Esophagus muscularis mucosa (tissue), 4 donors: ENCODE measurements at regions not wholly inside any gene's neighbourhood (a gene's known extent, or its start where the extent isn't known, plus 50 kb on each side); places are given as distances from the start of the nearest gene placed in this dataset.

Source experiments
- DNase-seq: peaks from one replicate; pipeline ENCODE4 v3.0.0-alpha.2; 2017; ENCODE audit errors: extremely low spot score
- H3K27ac ChIP-seq, 4 donors: fragments of 200-600 bp; sonication (generic); replicated peaks in 1 of 4; 1 replicate in 3 of 4; 2 replicates in 1 of 4; pipeline ENCODE4 v1.5.1; 2016 to 2019; ENCODE audit warnings: mild to moderate bottlenecking in 1 of 4
- H3K27me3 ChIP-seq, 4 donors: fragments of 200-600 bp; sonication (generic); one replicate each; pipeline versions ENCODE4 v1.5.1 to v1.6.0; 2016 to 2019
- H3K36me3 ChIP-seq, 4 donors: fragments of 200-600 bp; sonication (generic); one replicate each; pipeline ENCODE4 v1.5.1; 2016 to 2019
- H3K4me1 ChIP-seq, 4 donors: fragments of 200-600 bp; sonication (generic); one replicate each; pipeline ENCODE4 v1.5.1; 2016 to 2019
- H3K4me3 ChIP-seq, 4 donors: fragments of 200-600 bp; sonication (generic); 1 replicate in 2 of 4; 2 replicates in 2 of 4; pipeline ENCODE4 v1.5.1; 2016 to 2019; ENCODE audit warnings: mild to moderate bottlenecking in 4 of 4, moderate library complexity in 1 of 4
- H3K9me3 ChIP-seq, 4 donors: fragments of 200-600 bp; sonication (generic); 1 replicate in 3 of 4; 2 replicates in 1 of 4; pipeline ENCODE4 v1.5.1; 2016 to 2019
- EP300 ChIP-seq: sonication (generic); formaldehyde crosslinking; IDR thresholded peaks from one replicate; pipeline ENCODE4 v1.6.1; 2017; ENCODE audit warnings: antibody characterized with exemption
- POLR2A ChIP-seq: fragments of 450-650 bp; IDR thresholded peaks from one replicate; pipeline ENCODE4 v1.6.1; 2017; ENCODE audit warnings: antibody characterized with exemption, moderate library complexity, mild to moderate bottlenecking, low read depth
- POLR2AphosphoS5 ChIP-seq, 2 donors: sonication (generic); formaldehyde crosslinking; IDR thresholded peaks; one replicate each; pipeline ENCODE4 v1.6.1; 2017; ENCODE audit warnings: antibody characterized with exemption in 2 of 2
- WGBS: methylation state at CpG from one replicate; pipeline ENCODE4 v1.1.5; 2018; 5-methylcytosine and 5-hydroxymethylcytosine counted together
- intact Hi-C: fragments of 100-400 bp; cut with DNase I; formaldehyde crosslinking; loops from one replicate; pipeline ENCODE4 v1.15.1; 2023
- TF ChIP-seq, protein P1 (sequence below), 3 experiments: fragments of 200-600 bp in 2 of 3; fragments of 450-650 bp in 1 of 3; sonication (generic) in 2 of 3; IDR thresholded peaks; one replicate each; pipeline ENCODE4 v1.5.1; 2017 to 2019; ENCODE audit warnings: antibody characterized with exemption in 3 of 3, mild to moderate bottlenecking in 2 of 3, moderate library complexity in 1 of 3

DNA sequence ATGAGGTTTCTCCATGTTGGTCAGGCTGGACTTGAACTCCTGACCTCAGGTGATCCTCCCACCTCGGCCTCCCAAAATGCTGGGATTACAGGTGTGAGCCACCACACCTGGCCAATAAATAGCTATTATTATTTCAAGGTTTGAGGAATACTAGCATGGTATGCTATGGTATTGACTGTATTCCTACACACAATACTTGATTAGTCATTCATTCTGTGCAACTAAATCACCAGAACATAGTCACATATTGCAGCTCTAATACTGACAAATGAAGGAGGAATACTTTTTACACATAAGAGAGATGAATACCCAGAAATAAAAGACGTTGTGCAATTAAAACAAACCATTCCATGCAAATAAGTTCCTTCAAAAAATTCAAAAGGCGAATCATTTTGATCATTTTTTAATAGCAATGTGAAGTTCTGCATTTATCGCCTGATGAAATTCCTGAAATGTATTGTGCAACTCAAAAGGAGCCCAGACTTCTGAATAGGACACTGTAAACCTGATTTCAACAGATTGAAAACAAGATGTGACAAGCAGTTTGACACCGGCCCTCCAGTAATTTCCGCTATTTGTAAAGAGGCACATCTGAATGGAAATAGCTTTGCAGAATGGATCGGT lies 687.4 kb upstream of the SEMA6A start:
- intact Hi-C loops: no loop called here
- no peak for DNase-seq
- H3K36me3 ChIP-seq: no peaks in the 10 kb centered on the region
- H3K9me3 ChIP-seq: peaks cover 0 to 12% (median 0%) of the 10 kb centered on the region in 4 donors
- no peaks in the 10 kb centered on the region for H3K27me3 ChIP-seq
- no peak overlapping the region for H3K4me3 ChIP-seq
- TF ChIP-seq EP300 (no peak), POLR2AphosphoS5 (IDR thresholded peaks at IDR 0.05) (no peak), POLR2A (no peak)
- TF ChIP-seq, protein P1, sequence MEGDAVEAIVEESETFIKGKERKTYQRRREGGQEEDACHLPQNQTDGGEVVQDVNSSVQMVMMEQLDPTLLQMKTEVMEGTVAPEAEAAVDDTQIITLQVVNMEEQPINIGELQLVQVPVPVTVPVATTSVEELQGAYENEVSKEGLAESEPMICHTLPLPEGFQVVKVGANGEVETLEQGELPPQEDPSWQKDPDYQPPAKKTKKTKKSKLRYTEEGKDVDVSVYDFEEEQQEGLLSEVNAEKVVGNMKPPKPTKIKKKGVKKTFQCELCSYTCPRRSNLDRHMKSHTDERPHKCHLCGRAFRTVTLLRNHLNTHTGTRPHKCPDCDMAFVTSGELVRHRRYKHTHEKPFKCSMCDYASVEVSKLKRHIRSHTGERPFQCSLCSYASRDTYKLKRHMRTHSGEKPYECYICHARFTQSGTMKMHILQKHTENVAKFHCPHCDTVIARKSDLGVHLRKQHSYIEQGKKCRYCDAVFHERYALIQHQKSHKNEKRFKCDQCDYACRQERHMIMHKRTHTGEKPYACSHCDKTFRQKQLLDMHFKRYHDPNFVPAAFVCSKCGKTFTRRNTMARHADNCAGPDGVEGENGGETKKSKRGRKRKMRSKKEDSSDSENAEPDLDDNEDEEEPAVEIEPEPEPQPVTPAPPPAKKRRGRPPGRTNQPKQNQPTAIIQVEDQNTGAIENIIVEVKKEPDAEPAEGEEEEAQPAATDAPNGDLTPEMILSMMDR (IDR thresholded peaks at IDR 0.05): no peak
- no peak overlapping the region for H3K27ac ChIP-seq
- H3K4me1 ChIP-seq: peaks cover 0 to 9% (median 2%) of the 10 kb centered on the region in 4 donors
- 89% methylated on average over 7 of the region's 7 CpGs for WGBS

DNA sequence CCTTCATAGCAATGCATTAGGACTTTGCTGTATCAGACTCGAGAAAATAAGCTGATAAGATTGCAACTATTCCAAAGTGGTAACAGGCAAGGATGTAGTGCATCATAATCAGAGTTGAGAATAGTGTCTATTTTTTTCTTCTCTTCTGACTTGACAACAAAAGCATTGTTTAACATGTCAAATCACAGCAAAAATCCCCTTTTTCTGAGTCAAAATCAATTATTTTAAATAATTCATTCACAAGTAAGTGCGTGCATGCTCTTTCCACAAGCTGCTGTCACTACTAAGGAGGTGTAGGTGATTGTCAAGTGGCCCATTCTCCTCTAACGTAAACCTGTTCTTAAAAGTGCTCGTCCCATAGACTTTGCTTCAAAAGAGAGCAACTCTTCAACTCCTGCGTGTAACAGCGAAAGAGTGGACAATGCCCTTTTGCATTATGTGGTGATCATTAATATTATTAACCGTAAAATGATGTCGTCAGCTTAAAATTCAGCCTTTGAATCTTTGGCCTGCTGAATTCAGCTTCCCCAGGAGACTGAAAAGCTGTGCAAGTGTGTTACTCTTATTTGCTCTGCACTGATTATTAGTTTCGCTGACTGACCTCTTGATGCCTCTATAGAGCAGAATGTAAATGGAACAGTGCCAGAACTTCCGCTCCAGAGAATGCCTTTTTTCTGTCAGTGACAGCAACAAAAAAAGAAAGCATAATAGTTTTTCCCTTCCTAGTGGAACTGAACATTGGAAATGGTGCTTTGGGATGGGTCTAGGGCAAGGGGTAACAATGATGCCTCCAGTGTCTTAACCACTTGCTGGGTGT lies 680.8 kb upstream of the SEMA6A start:
- Histone ChIP-seq H3K4me3 (no peak overlapping the region), H3K36me3 (no peaks in the 10 kb centered on the region), H3K27ac (no peak overlapping the region), H3K9me3 (no peaks in the 10 kb centered on the region), H3K27me3 (no peaks in the 10 kb centered on the region), H3K4me1 (no peaks in the 10 kb centered on the region)
- TF ChIP-seq EP300: no peak
- TF ChIP-seq POLR2A: no peak
- TF ChIP-seq POLR2AphosphoS5 (IDR thresholded peaks at IDR 0.05): no peak
- TF ChIP-seq, protein P1 (IDR thresholded peaks at IDR 0.05): no peak
- intact Hi-C loops: no loop called here
- DNase-seq: no peak
- 80% methylated on average over 10 of the region's 10 CpGs for WGBS

DNA sequence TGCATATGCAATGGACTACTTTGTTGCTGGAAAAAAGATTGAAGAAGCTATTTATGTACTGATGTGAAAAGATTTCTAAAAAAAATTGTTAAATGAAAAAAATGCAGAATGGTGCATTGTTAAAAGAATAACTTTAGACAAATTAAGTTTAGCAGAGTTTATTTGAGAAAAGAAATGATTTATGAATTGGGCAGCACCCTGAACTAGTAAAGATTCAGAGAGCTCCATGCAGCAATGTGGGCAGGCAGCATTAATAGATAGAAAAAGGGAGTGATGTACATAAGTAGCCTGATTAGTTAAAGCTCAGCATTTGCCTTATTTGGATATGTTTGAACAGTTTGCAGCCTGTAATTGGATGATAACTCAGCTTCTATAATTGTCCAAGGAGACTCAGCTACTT lies 677.9 kb upstream of the SEMA6A start:
- H3K4me1 ChIP-seq: no peaks in the 10 kb centered on the region
- no peak for DNase-seq
- TF ChIP-seq, protein P1 (IDR thresholded peaks at IDR 0.05): no peak
- TF ChIP-seq EP300: no peak
- no peak for TF ChIP-seq POLR2AphosphoS5 (IDR thresholded peaks at IDR 0.05)
- no peak for TF ChIP-seq POLR2A
- intact Hi-C loops: no loop called here
- no peaks in the 10 kb centered on the region for H3K36me3 ChIP-seq
- H3K4me3 ChIP-seq: no peak overlapping the region
- no peak overlapping the region for H3K27ac ChIP-seq
- no peaks in the 10 kb centered on the region for H3K27me3 ChIP-seq
- no peaks in the 10 kb centered on the region for H3K9me3 ChIP-seq

DNA sequence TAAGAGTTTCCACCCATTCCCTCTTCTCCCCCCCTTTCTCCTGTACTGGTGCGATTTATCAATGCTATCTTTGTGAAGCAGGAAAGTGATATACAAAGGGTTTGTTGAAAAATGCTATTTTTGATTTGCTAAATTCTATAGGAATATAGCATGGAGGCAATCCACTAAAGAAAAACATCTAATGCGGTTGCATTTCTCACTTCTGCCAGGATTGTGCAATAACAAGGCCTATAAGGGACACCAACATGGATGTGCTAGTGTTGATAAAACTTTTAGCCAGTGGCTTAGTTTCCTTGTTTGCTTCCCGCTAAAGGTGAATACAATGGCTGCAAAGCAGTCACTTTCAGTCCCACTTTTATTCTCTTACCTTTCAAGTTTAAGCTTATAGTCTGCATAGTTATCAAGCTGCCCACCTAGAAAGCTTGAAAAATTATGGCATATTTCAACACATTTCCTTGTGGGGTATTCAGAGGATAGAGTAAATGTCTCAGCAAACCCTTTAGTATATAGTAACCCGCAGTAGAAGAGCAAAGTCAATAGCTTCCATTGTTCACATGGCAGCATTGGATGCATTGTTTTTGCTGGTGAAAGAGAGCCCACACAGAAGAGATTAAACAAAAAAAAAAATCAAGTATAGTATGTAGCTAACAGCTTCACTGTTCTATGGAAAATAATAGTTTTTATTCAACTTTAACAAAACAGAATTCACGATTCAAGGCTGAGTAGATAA lies 674.6 kb upstream of the SEMA6A start:
- intact Hi-C loops: no loop called here
- no peaks in the 10 kb centered on the region for H3K36me3 ChIP-seq

More for the DNA sequence above, 674.6 kb upstream of the SEMA6A start:
- WGBS: 94% methylated on average over 5 of the region's 5 CpGs
- DNase-seq: no peak
- H3K27ac ChIP-seq: no peak overlapping the region
- TF ChIP-seq EP300: no peak
- no peak for TF ChIP-seq POLR2AphosphoS5 (IDR thresholded peaks at IDR 0.05)
- no peak for TF ChIP-seq POLR2A
- TF ChIP-seq, protein P1 (IDR thresholded peaks at IDR 0.05): no peak
- H3K4me1 ChIP-seq: no peaks in the 10 kb centered on the region
- H3K27me3 ChIP-seq: no peaks in the 10 kb centered on the region
- H3K9me3 ChIP-seq: no peaks in the 10 kb centered on the region
- no peak overlapping the region for H3K4me3 ChIP-seq
